8988T (cell line): ENCODE measurements at regions not wholly inside any gene's neighbourhood (a gene's known extent, or its start where the extent isn't known, plus 50 kb on each side); places are given as distances from the start of the nearest gene placed in this dataset.
"Not testable (repeated sequence)": the region's sequence is repeated elsewhere in the genome, so short reads cannot be mapped to it uniquely, and the experiment has no call there.

ENCODE experiments used
- DNase-seq: peaks from one replicate; pipeline ENCODE4 v3.0.0; 2011

GRCh38 chr4:3967204-3967603 is 201.0 kb downstream of the ADRA2C start:
- not testable (repeated sequence) for DNase-seq

- not testable (repeated sequence) for DNase-seq
These were observed 206.4 kb downstream of the ADRA2C start for GRCh38 chr4:3972626-3973025.

- not testable (repeated sequence) for DNase-seq
These were observed 207.5 kb downstream of the ADRA2C start for GRCh38 chr4:3973581-3974200.

GRCh38 chr4:3983518-3984125 is 217.4 kb downstream of the ADRA2C start:
- DNase-seq, result not testable (repeated sequence)

GRCh38 chr4:3984796-3985195 is 218.6 kb downstream of the ADRA2C start:
- not testable (repeated sequence) for DNase-seq

- not testable (repeated sequence) for DNase-seq
These were observed 220.2 kb downstream of the ADRA2C start for GRCh38 chr4:3986412-3986811.

- not testable (repeated sequence) for DNase-seq
These were observed 229.3 kb downstream of the OTOP1 start for GRCh38 chr4:3997386-3997785.

- not testable (repeated sequence) for DNase-seq
These were observed 222.7 kb downstream of the OTOP1 start for GRCh38 chr4:4004036-4004435.

- not testable (repeated sequence) for DNase-seq
These were observed 222.0 kb downstream of the OTOP1 start for GRCh38 chr4:4004702-4005101.

- DNase-seq, result not testable (repeated sequence)
These were observed 220.4 kb downstream of the OTOP1 start for GRCh38 chr4:4006356-4006755.

GRCh38 chr4:4019071-4019470 is 207.7 kb downstream of the OTOP1 start:
- not testable (repeated sequence) for DNase-seq

- DNase-seq, result not testable (repeated sequence)
These were observed 205.6 kb downstream of the OTOP1 start for GRCh38 chr4:4021161-4021560.

- DNase-seq, result not testable (repeated sequence)
These were observed 200.0 kb downstream of the OTOP1 start for GRCh38 chr4:4026708-4027107.

- not testable (repeated sequence) for DNase-seq
These were observed 198.0 kb downstream of the OTOP1 start for GRCh38 chr4:4028752-4029151.

- not testable (repeated sequence) for DNase-seq
These were observed 196.2 kb downstream of the OTOP1 start for GRCh38 chr4:4030509-4030908.

GRCh38 chr4:4031446-4032135 is 195.1 kb downstream of the OTOP1 start:
- DNase-seq, result not testable (repeated sequence)

- not testable (repeated sequence) for DNase-seq
These were observed 194.4 kb downstream of the OTOP1 start for GRCh38 chr4:4032364-4032763.

- DNase-seq, result not testable (repeated sequence)
These were observed 193.7 kb downstream of the OTOP1 start for GRCh38 chr4:4032801-4033605.

GRCh38 chr4:4037399-4038138 is 189.2 kb downstream of the OTOP1 start:
- DNase-seq, result not testable (repeated sequence)

GRCh38 chr4:4045823-4046222 is 180.9 kb downstream of the OTOP1 start:
- DNase-seq, result not testable (repeated sequence)

- DNase-seq, result not testable (repeated sequence)
These were observed 180.0 kb downstream of the OTOP1 start for GRCh38 chr4:4046686-4047085.

- not testable (repeated sequence) for DNase-seq
These were observed 179.5 kb downstream of the OTOP1 start for GRCh38 chr4:4047202-4047601.
